Trophoblast cell (in vitro differentiated cells and primary cell): ENCODE measurements at regions not wholly inside any gene's neighbourhood (a gene's known extent, or its start where the extent isn't known, plus 50 kb on each side); places are given as distances from the start of the nearest gene placed in this dataset.

Experiments
- DNase-seq, 2 donors: peaks; one replicate each; pipeline ENCODE4 v3.0.0-alpha.2; 2016
- H2AFZ ChIP-seq: 2 replicates; pipeline ENCODE4 v1.6.1; 2013; ENCODE audit warnings: low read length, moderate library complexity, mild to moderate bottlenecking; ENCODE audit not compliant: insufficient read depth, poor library complexity
- H2AK5ac ChIP-seq: 2 replicates; pipeline ENCODE4 v1.6.1; 2013; ENCODE audit warnings: mild to moderate bottlenecking, low read length
- H2BK120ac ChIP-seq: 2 replicates; pipeline ENCODE4 v1.6.1; 2013; ENCODE audit warnings: low read length, mild to moderate bottlenecking, moderate library complexity; ENCODE audit not compliant: insufficient read depth, poor library complexity
- H2BK12ac ChIP-seq: 2 replicates; pipeline ENCODE4 v1.6.1; 2013; ENCODE audit warnings: mild to moderate bottlenecking, low read length, moderate library complexity
- H2BK5ac ChIP-seq: 2 replicates; pipeline ENCODE4 v1.6.1; 2013; ENCODE audit warnings: low read length, low read depth, moderate library complexity, mild to moderate bottlenecking; ENCODE audit not compliant: poor library complexity
- H3K14ac ChIP-seq: 2 replicates; pipeline ENCODE4 v1.6.1; 2013; ENCODE audit warnings: mild to moderate bottlenecking, low read length
- H3K18ac ChIP-seq: 2 replicates; pipeline ENCODE4 v1.6.1; 2013; ENCODE audit warnings: mild to moderate bottlenecking, low read length
- H3K23ac ChIP-seq: 2 replicates; pipeline ENCODE4 v1.6.1; 2013; ENCODE audit warnings: low read length
- H3K27ac ChIP-seq: 2 replicates; pipeline ENCODE4 v1.5.1; 2013; ENCODE audit warnings: low read depth, mild to moderate bottlenecking, inconsistent platforms, low read length, moderate library complexity
- H3K27me3 ChIP-seq: 2 replicates; pipeline ENCODE4 v1.6.1; 2013; ENCODE audit warnings: inconsistent platforms, mild to moderate bottlenecking, low read length, moderate library complexity; ENCODE audit not compliant: insufficient read depth
- H3K36me3 ChIP-seq, 2 experiments: 1 replicate in 1 of 2; 2 replicates in 1 of 2; pipeline ENCODE4 v1.6.1; 2013; ENCODE audit warnings: low read length in 2 of 2, mild to moderate bottlenecking in 2 of 2, moderate library complexity in 1 of 2; ENCODE audit not compliant: insufficient read depth in 2 of 2, control insufficient read depth in 1 of 2
- H3K4ac ChIP-seq: 2 replicates; pipeline ENCODE4 v1.6.1; 2013; ENCODE audit warnings: low read depth, mild to moderate bottlenecking, low read length, moderate library complexity
- H3K4me1 ChIP-seq, 2 experiments: 1 replicate in 1 of 2; 2 replicates in 1 of 2; pipeline ENCODE4 v1.6.1; 2013; ENCODE audit warnings: low read length in 2 of 2, mild to moderate bottlenecking in 2 of 2, moderate library complexity in 1 of 2; ENCODE audit not compliant: insufficient read depth in 2 of 2, control insufficient read depth in 1 of 2
- H3K4me2 ChIP-seq: 2 replicates; pipeline ENCODE4 v1.6.1; 2013; ENCODE audit warnings: inconsistent platforms, mild to moderate bottlenecking, low read length, moderate library complexity
- H3K4me3 ChIP-seq: 2 replicates; pipeline ENCODE4 v1.5.1; 2013; ENCODE audit warnings: mild to moderate bottlenecking, low read depth, low read length, inconsistent platforms
- H3K79me1 ChIP-seq: one replicate; pipeline ENCODE4 v1.6.1; 2013; ENCODE audit warnings: low read length
- H3K79me2 ChIP-seq: 2 replicates; pipeline ENCODE4 v1.6.1; 2013; ENCODE audit warnings: low read length, mild to moderate bottlenecking; ENCODE audit not compliant: control insufficient read depth, insufficient read depth, poor library complexity
- H3K9ac ChIP-seq: 2 replicates; pipeline ENCODE4 v1.6.1; 2013; ENCODE audit warnings: mild to moderate bottlenecking, low read length
- H3K9me3 ChIP-seq: 2 replicates; pipeline ENCODE4 v1.6.1; 2013; ENCODE audit warnings: low read depth, mild to moderate bottlenecking, control low read depth, inconsistent platforms, low read length; ENCODE audit not compliant: insufficient read depth
- H4K12ac ChIP-seq: 2 replicates; pipeline ENCODE4 v1.6.1; 2013; ENCODE audit warnings: low read depth, mild to moderate bottlenecking, low read length, moderate library complexity
- H4K8ac ChIP-seq: 2 replicates; pipeline ENCODE4 v1.6.1; 2013; ENCODE audit warnings: low read depth, mild to moderate bottlenecking, low read length, moderate library complexity
- H4K91ac ChIP-seq: one replicate; pipeline ENCODE4 v1.6.1; 2013; ENCODE audit warnings: low read depth, mild to moderate bottlenecking, low read length, moderate library complexity
- WGBS: extraction: QIAGEN DNeasy Blood & Tissue Kit; methylation state at CpG from one replicate; pipeline ENCODE4 v1.1.7; 2013; ENCODE audit warnings: missing lambda C conversion rate; ENCODE audit not compliant: insufficient read length, insufficient coverage; ENCODE audit errors: extremely low coverage; 5-methylcytosine and 5-hydroxymethylcytosine counted together

- Histone ChIP-seq H3K4me1 (peaks cover 2% of the 10 kb centered on the region in 2 experiments), H3K27ac (peak overlapping the region; percentile 16), H3K9ac (no peak overlapping the region), H3K4me3 (no peak overlapping the region), H2BK120ac (no peak overlapping the region), H4K91ac (no peak overlapping the region), H3K27me3 (no peaks in the 10 kb centered on the region), H3K23ac (no peak overlapping the region), H3K36me3 (no peaks in the 10 kb centered on the region), H2BK5ac (no peak overlapping the region), H3K14ac (no peak overlapping the region), H3K18ac (no peak overlapping the region), H3K79me2 (no peaks in the 10 kb centered on the region), H3K9me3 (no peaks in the 10 kb centered on the region), H4K8ac (no peak overlapping the region), H3K79me1 (no peaks in the 10 kb centered on the region), H2BK12ac (no peak overlapping the region), H3K4me2 (no peak overlapping the region), H2AFZ (no peak overlapping the region), H4K12ac (no peak overlapping the region), H2AK5ac (no peak overlapping the region), H3K4ac (no peak overlapping the region)
- DNase-seq = no peak
- WGBS = no CpG with 5 or more reads among the region's 7 CpGs
Measured at GRCh38 chr5:61993295-61993927, 312.6 kb upstream of the KIF2A start.

- DNase-seq = no peak
- Histone ChIP-seq H3K4me1 (peaks cover 2% of the 10 kb centered on the region in 2 experiments), H3K27me3 (no peaks in the 10 kb centered on the region), H2AK5ac (no peak overlapping the region), H4K8ac (no peak overlapping the region), H3K14ac (no peak overlapping the region), H2AFZ (no peak overlapping the region), H3K79me1 (no peaks in the 10 kb centered on the region), H4K91ac (no peak overlapping the region), H3K36me3 (no peaks in the 10 kb centered on the region), H3K27ac (no peak overlapping the region), H2BK5ac (no peak overlapping the region), H4K12ac (no peak overlapping the region), H3K4ac (no peak overlapping the region), H2BK12ac (no peak overlapping the region), H3K9ac (no peak overlapping the region), H3K23ac (no peak overlapping the region), H2BK120ac (no peak overlapping the region), H3K9me3 (no peaks in the 10 kb centered on the region), H3K79me2 (no peaks in the 10 kb centered on the region), H3K4me3 (no peak overlapping the region), H3K4me2 (no peak overlapping the region), H3K18ac (no peak overlapping the region)
- no CpG with 5 or more reads among the region's 1 CpG for WGBS
Measured at GRCh38 chr5:61994171-61994570, 311.8 kb upstream of the KIF2A start.

- Histone ChIP-seq H3K23ac (no peak overlapping the region), H3K18ac (no peak overlapping the region), H2AFZ (no peak overlapping the region), H3K79me2 (no peaks in the 10 kb centered on the region), H3K4me1 (peaks cover 2% of the 10 kb centered on the region in 2 experiments), H3K9me3 (no peaks in the 10 kb centered on the region), H3K4me3 (no peak overlapping the region), H4K91ac (no peak overlapping the region), H2BK5ac (no peak overlapping the region), H3K9ac (no peak overlapping the region), H3K79me1 (no peaks in the 10 kb centered on the region), H3K27me3 (no peaks in the 10 kb centered on the region), H3K27ac (no peak overlapping the region), H2BK12ac (no peak overlapping the region), H3K14ac (no peak overlapping the region), H3K4ac (no peak overlapping the region), H4K8ac (no peak overlapping the region), H2BK120ac (no peak overlapping the region), H3K4me2 (no peak overlapping the region), H4K12ac (no peak overlapping the region), H2AK5ac (no peak overlapping the region), H3K36me3 (no peaks in the 10 kb centered on the region)
- no CpG with 5 or more reads among the region's 2 CpGs for WGBS
- no peak for DNase-seq
Measured at GRCh38 chr5:61995486-61995885, 310.5 kb upstream of the KIF2A start.

GRCh38 chr5:61999371-61999770, 306.6 kb upstream of the KIF2A start:
- H2BK5ac ChIP-seq = no peak overlapping the region
- no peak overlapping the region for H3K4me3 ChIP-seq
- H4K8ac ChIP-seq = no peak overlapping the region
- no peak overlapping the region for H4K12ac ChIP-seq
- H3K4me1 ChIP-seq = no peaks in the 10 kb centered on the region
- no peaks in the 10 kb centered on the region for H3K27me3 ChIP-seq
- no peak overlapping the region for H3K14ac ChIP-seq
- H3K27ac ChIP-seq = no peak overlapping the region
- H3K9ac ChIP-seq = no peak overlapping the region
- H2AFZ ChIP-seq = no peak overlapping the region
- H2BK12ac ChIP-seq = no peak overlapping the region
- no peak overlapping the region for H3K4ac ChIP-seq
- H4K91ac ChIP-seq = no peak overlapping the region
- no peak overlapping the region for H3K4me2 ChIP-seq
- no peaks in the 10 kb centered on the region for H3K79me2 ChIP-seq
- H3K36me3 ChIP-seq = no peaks in the 10 kb centered on the region
- H3K23ac ChIP-seq = no peak overlapping the region
- H3K79me1 ChIP-seq = no peaks in the 10 kb centered on the region
- no peak for DNase-seq
- H2AK5ac ChIP-seq = no peak overlapping the region
- no peaks in the 10 kb centered on the region for H3K9me3 ChIP-seq
- no peak overlapping the region for H2BK120ac ChIP-seq
- no peak overlapping the region for H3K18ac ChIP-seq
